CD4-positive, alpha-beta T cell treated with Interleukin-1 beta for 1 hour (primary cell): ENCODE measurements at regions not wholly inside any gene's neighbourhood (a gene's known extent, or its start where the extent isn't known, plus 50 kb on each side); places are given as distances from the start of the nearest gene placed in this dataset.
A peak's percentile ranks its signal among the peaks of the same experiment; 100 is the strongest.
"Not testable (repeated sequence)": the region's sequence is repeated elsewhere in the genome, so short reads cannot be mapped to it uniquely, and the experiment has no call there.

Experiments used
- DNase-seq, 2 donors: peaks; one replicate each; pipeline ENCODE4 v3.0.0-alpha.2; 2020 to 2022

- no peak for DNase-seq
Observed at GRCh38 chr12:32010631-32011336, 51.6 kb downstream of the RESF1 start.

- DNase-seq: no peak
Observed at GRCh38 chr12:32012249-32012785, 53.1 kb downstream of the RESF1 start.

GRCh38 chr12:32015036-32015435 is 55.8 kb downstream of the RESF1 start:
- DNase-seq: no peak

- no peak for DNase-seq
Observed at GRCh38 chr12:32016680-32017482, 57.7 kb downstream of the RESF1 start.

GRCh38 chr12:32021346-32021773 is 62.1 kb downstream of the RESF1 start:
- no peak for DNase-seq

- not testable (repeated sequence) for DNase-seq
Observed at GRCh38 chr12:32022387-32022786, 63.2 kb downstream of the RESF1 start.

GRCh38 chr12:32023861-32024260 is 64.6 kb downstream of the RESF1 start:
- not testable (repeated sequence) for DNase-seq

- no peak for DNase-seq
Observed at GRCh38 chr12:32024884-32025592, 65.8 kb downstream of the RESF1 start.

- peak; percentile 38 to 45 for DNase-seq
Observed at GRCh38 chr12:32025906-32026305, 66.7 kb downstream of the RESF1 start.

- peak in 1 of 2 donors; percentile 30 for DNase-seq
Observed at GRCh38 chr12:32027684-32028365, 68.6 kb downstream of the RESF1 start.

GRCh38 chr12:32030151-32030550 is 70.9 kb downstream of the RESF1 start:
- DNase-seq: no peak

GRCh38 chr12:32030676-32031075 is 71.5 kb downstream of the RESF1 start:
- no peak for DNase-seq

GRCh38 chr12:32031109-32031508 is 71.9 kb downstream of the RESF1 start:
- DNase-seq: no peak

- no peak for DNase-seq
Observed at GRCh38 chr12:32032205-32032810, 73.1 kb downstream of the RESF1 start.

GRCh38 chr12:32033406-32033805 is 73.2 kb upstream of the BICD1 start:
- DNase-seq: no peak

GRCh38 chr12:32034045-32034444 is 72.6 kb upstream of the BICD1 start:
- no peak for DNase-seq

GRCh38 chr12:32036477-32037263 is 70.0 kb upstream of the BICD1 start:
- DNase-seq: no peak

- DNase-seq: no peak
Observed at GRCh38 chr12:32039347-32039746, 67.3 kb upstream of the BICD1 start.

- DNase-seq: no peak
Observed at GRCh38 chr12:32039917-32040575, 66.6 kb upstream of the BICD1 start.

- DNase-seq: no peak
Observed at GRCh38 chr12:32043928-32044549, 62.6 kb upstream of the BICD1 start.
